HEK293 (cell line): ENCODE measurements at regions not wholly inside any gene's neighbourhood (a gene's known extent, or its start where the extent isn't known, plus 50 kb on each side); places are given as distances from the start of the nearest gene placed in this dataset.

Source experiments
- CTCF ChIA-PET: fragments of 350-600 bp; formaldehyde crosslinking; extraction: SDS; loops from one replicate; lab custom pipeline; 2021; ENCODE audit warnings: antibody characterized with exemption; lab: Yijun Ruan, JAX
- POLR2A ChIA-PET: fragments of 300-600 bp; formaldehyde crosslinking; extraction: SDS; loops from one replicate; lab custom pipeline; 2020; ENCODE audit warnings: antibody characterized with exemption, inconsistent platforms; lab: Yijun Ruan, JAX
- H3K27ac ChIP-seq: fragments of 200-500 bp; sonication (Bioruptor generic); 2 replicates; pipeline ENCODE4 v1.5.1; 2014; ENCODE audit warnings: low read depth, low read length, control low read depth, inconsistent platforms; ENCODE audit errors: extremely low read depth
- H3K36me3 ChIP-seq, 2 experiments: fragments of 200-500 bp in 1 of 2; sonication (Bioruptor generic) in 1 of 2; 1 replicate in 1 of 2; 2 replicates in 1 of 2; pipeline ENCODE4 v1.5.1; 2014 to 2017; ENCODE audit warnings: inconsistent platforms in 2 of 2, low read length in 2 of 2; ENCODE audit not compliant: control insufficient read depth in 2 of 2, insufficient read depth in 1 of 2
- H3K4me1 ChIP-seq: fragments of 200-500 bp; sonication (Bioruptor generic); 2 replicates; pipeline ENCODE4 v1.5.1; 2014; ENCODE audit warnings: mild to moderate bottlenecking, low read length, inconsistent platforms; ENCODE audit not compliant: control insufficient read depth, insufficient read depth
- H3K4me3 ChIP-seq: 2 replicates; pipeline ENCODE4 v1.5.1; 2011; ENCODE audit warnings: low read depth, mild to moderate bottlenecking, control low read depth, low read length, moderate library complexity
- H3K9me3 ChIP-seq: fragments of 200-500 bp; sonication (Bioruptor generic); 2 replicates; pipeline ENCODE4 v1.5.1; 2014; ENCODE audit warnings: low read depth, low read length, inconsistent platforms; ENCODE audit not compliant: control insufficient read depth, insufficient read depth
- BCL11B ChIP-seq: fragments of 450-650 bp; formaldehyde crosslinking; IDR thresholded peaks from 2 replicates; pipeline ENCODE4 v1.5.1; 2016; ENCODE audit warnings: low read depth, missing biosample characterization, missing genetic modification characterization
- EGR2 ChIP-seq: fragments of 450-650 bp; formaldehyde crosslinking; IDR thresholded peaks from 2 replicates; pipeline ENCODE4 v1.5.1; 2016; ENCODE audit warnings: low read depth, missing biosample characterization, missing genetic modification characterization
- IKZF3 ChIP-seq: fragments of 450-650 bp; IDR thresholded peaks from 2 replicates; pipeline ENCODE4 v1.5.0; 2018; ENCODE audit warnings: missing biosample characterization, mild to moderate bottlenecking, missing genetic modification characterization, moderate library complexity
- KLF10 ChIP-seq: fragments of 450-650 bp; IDR thresholded peaks from 2 replicates; pipeline ENCODE4 v1.5.1; 2018; ENCODE audit warnings: missing biosample characterization, mild to moderate bottlenecking, missing genetic modification characterization
- KLF8 ChIP-seq: fragments of 450-650 bp; formaldehyde crosslinking; IDR thresholded peaks from 2 replicates; pipeline ENCODE4 v1.5.1; 2016; ENCODE audit warnings: missing biosample characterization, missing genetic modification characterization
- KLF9 ChIP-seq: fragments of 450-650 bp; formaldehyde crosslinking; IDR thresholded peaks from 2 replicates; pipeline ENCODE4 v1.5.1; 2016; ENCODE audit warnings: missing biosample characterization, missing genetic modification characterization, low read depth
- PRDM1 ChIP-seq: fragments of 450-650 bp; formaldehyde crosslinking; IDR thresholded peaks from 2 replicates; pipeline ENCODE4; 2016; ENCODE audit warnings: missing biosample characterization, missing genetic modification characterization
- SP7 ChIP-seq: fragments of 450-650 bp; formaldehyde crosslinking; IDR thresholded peaks from 2 replicates; pipeline ENCODE4 v1.5.1; 2016; ENCODE audit warnings: missing biosample characterization, missing genetic modification characterization
- ZBTB1 ChIP-seq: fragments of 450-650 bp; formaldehyde crosslinking; IDR thresholded peaks from 2 replicates; pipeline ENCODE4 v1.5.1; 2016; ENCODE audit warnings: missing biosample characterization, missing genetic modification characterization
- ZFHX2 ChIP-seq: fragments of 450-650 bp; formaldehyde crosslinking; conservative IDR thresholded peaks from 2 replicates; pipeline ENCODE4 v1.5.1; 2016; ENCODE audit warnings: missing biosample characterization, missing genetic modification characterization
- ZFP41 ChIP-seq: fragments of 450-650 bp; formaldehyde crosslinking; IDR thresholded peaks from 2 replicates; pipeline ENCODE4 v1.5.1; 2016; ENCODE audit warnings: missing biosample characterization, missing genetic modification characterization, borderline replicate concordance
- ZFP69B ChIP-seq: fragments of 450-650 bp; formaldehyde crosslinking; IDR thresholded peaks from 2 replicates; pipeline ENCODE4 v1.5.1; 2016; ENCODE audit warnings: missing biosample characterization, missing genetic modification characterization
- ZNF10 ChIP-seq: fragments of 450-650 bp; formaldehyde crosslinking; IDR thresholded peaks from 2 replicates; pipeline ENCODE4 v1.5.1; 2017; ENCODE audit warnings: missing biosample characterization, missing genetic modification characterization
- ZNF221 ChIP-seq: fragments of 450-650 bp; formaldehyde crosslinking; IDR thresholded peaks from 2 replicates; pipeline ENCODE4 v1.5.1; 2017; ENCODE audit warnings: missing biosample characterization, missing genetic modification characterization, borderline replicate concordance
- ZNF266 ChIP-seq: fragments of 450-650 bp; formaldehyde crosslinking; IDR thresholded peaks from 2 replicates; pipeline ENCODE4 v1.5.1; 2016; ENCODE audit warnings: missing biosample characterization, missing genetic modification characterization, low read depth
- ZNF366 ChIP-seq: fragments of 450-650 bp; formaldehyde crosslinking; conservative IDR thresholded peaks from 2 replicates; pipeline ENCODE4 v1.5.1; 2016; ENCODE audit warnings: missing biosample characterization, missing genetic modification characterization
- ZNF37A ChIP-seq: fragments of 450-650 bp; IDR thresholded peaks from 2 replicates; pipeline ENCODE4 v1.5.1; 2018; ENCODE audit warnings: missing biosample characterization, missing genetic modification characterization
- ZNF404 ChIP-seq: fragments of 450-650 bp; formaldehyde crosslinking; IDR thresholded peaks from 2 replicates; pipeline ENCODE4 v1.5.1; 2017; ENCODE audit warnings: missing biosample characterization, missing genetic modification characterization
- ZNF426 ChIP-seq: fragments of 450-650 bp; formaldehyde crosslinking; IDR thresholded peaks from 2 replicates; pipeline ENCODE4 v1.5.1; 2017; ENCODE audit warnings: missing biosample characterization, missing genetic modification characterization, mild to moderate bottlenecking, inconsistent platforms, moderate library complexity
- ZNF521 ChIP-seq: fragments of 450-650 bp; formaldehyde crosslinking; IDR thresholded peaks from 2 replicates; pipeline ENCODE4 v1.5.1; 2017; ENCODE audit warnings: missing biosample characterization, mild to moderate bottlenecking, missing genetic modification characterization
- ZNF530 ChIP-seq: fragments of 450-650 bp; formaldehyde crosslinking; IDR thresholded peaks from 2 replicates; pipeline ENCODE4 v1.5.1; 2016; ENCODE audit warnings: low read depth, missing biosample characterization, missing genetic modification characterization
- ZNF560 ChIP-seq: fragments of 450-650 bp; formaldehyde crosslinking; IDR thresholded peaks from 2 replicates; pipeline ENCODE4 v1.5.1; 2017; ENCODE audit warnings: missing biosample characterization, missing genetic modification characterization, borderline replicate concordance
- ZNF747 ChIP-seq: fragments of 450-650 bp; formaldehyde crosslinking; IDR thresholded peaks from 2 replicates; pipeline ENCODE4 v1.5.1; 2016; ENCODE audit warnings: missing biosample characterization, missing genetic modification characterization
- ZNF768 ChIP-seq: fragments of 450-650 bp; formaldehyde crosslinking; IDR thresholded peaks from 2 replicates; pipeline ENCODE4 v1.5.1; 2018; ENCODE audit warnings: missing biosample characterization, mild to moderate bottlenecking, missing genetic modification characterization
- ZNF776 ChIP-seq: fragments of 450-650 bp; formaldehyde crosslinking; IDR thresholded peaks from 2 replicates; pipeline ENCODE4 v1.5.0; 2017; ENCODE audit warnings: missing biosample characterization, missing genetic modification characterization, borderline replicate concordance
- TF ChIP-seq, protein P1 (sequence below): fragments of 450-650 bp; formaldehyde crosslinking; conservative IDR thresholded peaks from 2 replicates; pipeline ENCODE4 v1.5.1; 2016; ENCODE audit warnings: low read depth, missing biosample characterization, missing genetic modification characterization
- TF ChIP-seq, protein P2 (sequence below): fragments of 450-650 bp; formaldehyde crosslinking; IDR thresholded peaks from 2 replicates; pipeline ENCODE4; 2016; ENCODE audit warnings: missing biosample characterization, missing genetic modification characterization

DNA sequence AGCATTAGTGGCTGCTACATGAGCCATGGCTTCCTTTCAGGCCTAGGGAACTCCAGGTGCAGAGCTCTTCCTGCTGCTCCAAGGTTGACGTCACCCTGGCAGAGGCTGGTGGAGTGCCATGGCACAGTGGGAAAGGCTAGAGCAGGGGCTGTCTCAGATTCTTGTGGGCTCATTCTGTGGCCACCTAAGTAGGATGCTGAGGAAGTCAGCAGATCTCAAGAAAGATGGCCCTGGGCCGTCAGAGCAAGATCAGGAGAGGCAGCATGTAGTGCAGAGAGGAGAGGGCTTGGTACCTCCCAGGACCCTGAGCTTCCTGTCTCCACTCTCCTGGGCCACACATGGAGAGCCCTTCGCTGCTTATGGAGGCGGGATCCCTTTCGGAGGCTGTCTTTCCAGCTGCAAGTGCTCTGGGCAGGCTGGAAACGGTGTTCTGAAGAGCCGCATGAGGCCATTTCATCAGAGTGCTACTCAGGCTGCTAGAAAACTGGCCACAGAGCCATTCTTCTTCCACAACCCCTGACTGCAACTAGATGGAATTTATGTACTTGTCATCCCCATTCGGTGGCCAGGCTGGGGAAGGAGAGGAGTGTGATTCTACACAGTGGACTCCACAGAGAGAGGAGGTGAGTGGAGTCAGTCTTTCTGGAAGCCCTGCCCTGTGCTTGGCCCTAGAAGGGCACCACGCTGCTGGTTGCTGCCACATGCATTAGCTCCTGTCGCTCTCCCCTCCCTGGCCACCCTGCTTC lies 304.2 kb downstream of the RPS24 start:
- H3K4me1 ChIP-seq, result no peaks in the 10 kb centered on the region
- no peak overlapping the region for H3K27ac ChIP-seq
- H3K36me3 ChIP-seq, result no peaks in the 10 kb centered on the region
- TF ChIP-seq ZNF521 (tag by site-specific recombination) (no peak), ZNF768 (tag by site-specific recombination) (no peak), PRDM1 (tag by site-specific recombination) (no peak), IKZF3 (tag by site-specific recombination) (no peak), KLF9 (tag by site-specific recombination) (no peak), ZNF221 (tag by site-specific recombination) (no peak), BCL11B (tag by site-specific recombination) (no peak), ZNF10 (tag by site-specific recombination) (no peak), ZFP69B (tag by site-specific recombination) (no peak), ZNF776 (tag by site-specific recombination) (no peak), ZBTB1 (no peak), ZFP41 (tag by site-specific recombination) (no peak), EGR2 (tag by site-specific recombination) (no peak), KLF10 (tag by site-specific recombination) (no peak), ZNF426 (tag by site-specific recombination) (no peak)
- TF ChIP-seq, protein P1, sequence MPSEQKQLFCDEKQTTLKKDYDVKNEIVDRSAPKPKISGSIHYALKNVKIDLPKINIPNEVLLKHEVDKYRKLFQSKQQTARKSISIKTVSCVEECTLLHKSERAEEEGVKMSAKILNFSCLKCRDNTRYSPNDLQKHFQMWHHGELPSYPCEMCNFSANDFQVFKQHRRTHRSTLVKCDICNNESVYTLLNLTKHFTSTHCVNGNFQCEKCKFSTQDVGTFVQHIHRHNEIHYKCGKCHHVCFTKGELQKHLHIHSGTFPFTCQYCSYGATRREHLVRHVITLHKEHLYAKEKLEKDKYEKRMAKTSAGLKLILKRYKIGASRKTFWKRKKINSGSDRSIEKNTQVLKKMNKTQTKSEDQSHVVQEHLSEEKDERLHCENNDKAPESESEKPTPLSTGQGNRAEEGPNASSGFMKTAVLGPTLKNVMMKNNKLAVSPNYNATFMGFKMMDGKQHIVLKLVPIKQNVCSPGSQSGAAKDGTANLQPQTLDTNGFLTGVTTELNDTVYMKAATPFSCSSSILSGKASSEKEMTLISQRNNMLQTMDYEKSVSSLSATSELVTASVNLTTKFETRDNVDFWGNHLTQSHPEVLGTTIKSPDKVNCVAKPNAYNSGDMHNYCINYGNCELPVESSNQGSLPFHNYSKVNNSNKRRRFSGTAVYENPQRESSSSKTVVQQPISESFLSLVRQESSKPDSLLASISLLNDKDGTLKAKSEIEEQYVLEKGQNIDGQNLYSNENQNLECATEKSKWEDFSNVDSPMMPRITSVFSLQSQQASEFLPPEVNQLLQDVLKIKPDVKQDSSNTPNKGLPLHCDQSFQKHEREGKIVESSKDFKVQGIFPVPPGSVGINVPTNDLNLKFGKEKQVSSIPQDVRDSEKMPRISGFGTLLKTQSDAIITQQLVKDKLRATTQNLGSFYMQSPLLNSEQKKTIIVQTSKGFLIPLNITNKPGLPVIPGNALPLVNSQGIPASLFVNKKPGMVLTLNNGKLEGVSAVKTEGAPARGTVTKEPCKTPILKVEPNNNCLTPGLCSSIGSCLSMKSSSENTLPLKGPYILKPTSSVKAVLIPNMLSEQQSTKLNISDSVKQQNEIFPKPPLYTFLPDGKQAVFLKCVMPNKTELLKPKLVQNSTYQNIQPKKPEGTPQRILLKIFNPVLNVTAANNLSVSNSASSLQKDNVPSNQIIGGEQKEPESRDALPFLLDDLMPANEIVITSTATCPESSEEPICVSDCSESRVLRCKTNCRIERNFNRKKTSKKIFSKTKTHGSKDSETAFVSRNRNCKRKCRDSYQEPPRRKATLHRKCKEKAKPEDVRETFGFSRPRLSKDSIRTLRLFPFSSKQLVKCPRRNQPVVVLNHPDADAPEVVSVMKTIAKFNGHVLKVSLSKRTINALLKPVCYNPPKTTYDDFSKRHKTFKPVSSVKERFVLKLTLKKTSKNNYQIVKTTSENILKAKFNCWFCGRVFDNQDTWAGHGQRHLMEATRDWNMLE (tag by site-specific recombination), result no peak
- CTCF ChIA-PET, result no interaction called here
- no peaks in the 10 kb centered on the region for H3K9me3 ChIP-seq
- H3K4me3 ChIP-seq, result no peak overlapping the region
- POLR2A ChIA-PET, result no interaction called here

DNA sequence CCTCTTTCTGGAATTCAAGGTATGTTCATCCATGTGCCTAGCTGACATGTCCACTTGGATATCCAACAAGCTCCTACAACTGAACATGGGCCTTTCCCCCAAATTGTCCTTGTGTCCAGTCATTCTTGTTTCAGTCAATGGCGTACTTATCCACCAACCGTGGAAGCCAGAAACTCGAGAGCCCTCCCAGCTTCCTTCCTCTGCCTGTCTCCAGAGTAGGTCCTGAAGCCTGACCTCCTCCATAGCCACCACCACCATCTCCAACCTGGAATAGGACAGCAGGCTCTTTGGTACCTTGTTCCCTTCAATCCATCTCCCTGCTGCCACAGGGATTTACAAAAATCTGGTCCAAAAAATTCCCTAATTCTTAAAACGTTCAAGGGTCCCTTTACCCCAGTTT lies 305.1 kb downstream of the RPS24 start:
- H3K36me3 ChIP-seq, result no peaks in the 10 kb centered on the region
- H3K4me3 ChIP-seq, result no peak overlapping the region
- CTCF ChIA-PET, result no interaction called here
- no peak for TF ChIP-seq ZNF747
- TF ChIP-seq ZNF404 (tag by site-specific recombination), result no peak
- TF ChIP-seq ZNF530 (tag by site-specific recombination), result no peak
- no peak for TF ChIP-seq ZNF37A (tag by site-specific recombination)
- no peak for TF ChIP-seq ZNF10 (tag by site-specific recombination)
- TF ChIP-seq ZFHX2 (tag by site-specific recombination), result no peak
- TF ChIP-seq EGR2 (tag by site-specific recombination), result no peak
- no peak for TF ChIP-seq SP7 (tag by site-specific recombination)
- TF ChIP-seq KLF8, result no peak
- TF ChIP-seq ZNF266, result no peak
- TF ChIP-seq ZNF366 (tag by site-specific recombination), result no peak
- TF ChIP-seq ZNF560 (tag by site-specific recombination), result no peak
- no peak for TF ChIP-seq PRDM1 (tag by site-specific recombination)
- TF ChIP-seq, protein P2, sequence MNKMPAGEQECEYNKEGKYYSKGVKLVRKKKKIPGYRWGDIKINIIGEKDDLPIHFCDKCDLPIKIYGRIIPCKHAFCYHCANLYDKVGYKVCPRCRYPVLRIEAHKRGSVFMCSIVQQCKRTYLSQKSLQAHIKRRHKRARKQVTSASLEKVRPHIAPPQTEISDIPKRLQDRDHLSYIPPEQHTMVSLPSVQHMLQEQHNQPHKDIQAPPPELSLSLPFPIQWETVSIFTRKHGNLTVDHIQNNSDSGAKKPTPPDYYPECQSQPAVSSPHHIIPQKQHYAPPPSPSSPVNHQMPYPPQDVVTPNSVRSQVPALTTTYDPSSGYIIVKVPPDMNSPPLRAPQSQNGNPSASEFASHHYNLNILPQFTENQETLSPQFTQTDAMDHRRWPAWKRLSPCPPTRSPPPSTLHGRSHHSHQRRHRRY (tag by site-specific recombination), result no peak
- H3K9me3 ChIP-seq, result no peaks in the 10 kb centered on the region
- no peaks in the 10 kb centered on the region for H3K4me1 ChIP-seq
- POLR2A ChIA-PET, result no interaction called here
- H3K27ac ChIP-seq, result no peak overlapping the region
